Osteocyte (in vitro differentiated cells): ENCODE measurements at regions not wholly inside any gene's neighbourhood (a gene's known extent, or its start where the extent isn't known, plus 50 kb on each side); places are given as distances from the start of the nearest gene placed in this dataset.

Experiments used
- DNase-seq: peaks from one replicate; pipeline ENCODE4 v3.0.0; 2021; ENCODE audit warnings: mixed read lengths; ENCODE audit not compliant: unreplicated experiment; ENCODE audit errors: extremely low spot score
- H3K27ac Mint-ChIP-seq: one replicate; pipeline ENCODE4 v1.8.0; 2021; ENCODE audit warnings: mild to moderate bottlenecking, mixed read lengths; ENCODE audit not compliant: unreplicated experiment
- H3K27me3 Mint-ChIP-seq: one replicate; pipeline ENCODE4 v1.8.0; 2021; ENCODE audit warnings: mixed read lengths; ENCODE audit not compliant: unreplicated experiment
- H3K36me3 Mint-ChIP-seq: one replicate; pipeline ENCODE4 v1.8.0; 2021; ENCODE audit warnings: mixed read lengths; ENCODE audit not compliant: unreplicated experiment
- H3K4me1 Mint-ChIP-seq: one replicate; pipeline ENCODE4 v1.8.0; 2021; ENCODE audit warnings: mixed read lengths; ENCODE audit not compliant: unreplicated experiment
- H3K4me3 Mint-ChIP-seq: one replicate; pipeline ENCODE4 v1.8.0; 2021; ENCODE audit warnings: mild to moderate bottlenecking, moderate library complexity, mixed read lengths; ENCODE audit not compliant: unreplicated experiment
- H3K9me3 Mint-ChIP-seq: one replicate; pipeline ENCODE4 v1.8.0; 2021; ENCODE audit warnings: mixed read lengths; ENCODE audit not compliant: unreplicated experiment
- TF ChIP-seq, protein P1 (sequence below): fragments of 200-600 bp; sonication (generic); IDR thresholded peaks from 2 replicates; pipeline ENCODE4 v1.5.0; 2021; ENCODE audit warnings: antibody characterized with exemption, mild to moderate bottlenecking, moderate library complexity

DNA sequence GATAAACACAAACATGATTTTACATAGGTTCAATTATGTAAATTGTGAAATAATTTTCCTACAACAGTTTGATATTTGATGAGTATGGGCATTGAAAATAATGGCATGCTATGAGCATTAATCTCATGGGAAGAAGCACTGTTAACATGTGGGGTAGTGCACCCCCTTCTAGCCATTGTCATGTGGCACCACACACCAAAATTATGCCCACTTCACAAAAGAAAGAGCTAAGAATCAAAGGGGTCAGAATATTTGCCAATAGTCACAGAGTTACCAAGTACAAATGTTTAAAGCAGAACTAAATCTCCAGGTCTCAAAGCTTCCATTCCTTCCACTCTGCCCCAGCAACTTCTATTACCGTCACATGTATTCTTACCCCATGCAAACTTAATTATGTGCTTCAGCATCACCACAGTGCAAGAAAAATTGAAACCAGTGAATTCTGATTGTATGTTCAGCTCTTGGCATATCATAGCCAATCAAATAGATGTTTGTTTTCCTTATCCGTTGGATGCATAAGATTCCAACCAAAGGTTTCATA, 1273.8 kb downstream of the FAM181B start:
- DNase-seq = no peak
- Mint-ChIP-seq H3K27me3 (no peaks in the 10 kb centered on the region), H3K36me3 (no peaks in the 10 kb centered on the region), H3K4me1 (no peaks in the 10 kb centered on the region), H3K27ac (no peak overlapping the region), H3K9me3 (peaks cover 6% of the 10 kb centered on the region), H3K4me3 (no peak overlapping the region)
- TF ChIP-seq, protein P1, sequence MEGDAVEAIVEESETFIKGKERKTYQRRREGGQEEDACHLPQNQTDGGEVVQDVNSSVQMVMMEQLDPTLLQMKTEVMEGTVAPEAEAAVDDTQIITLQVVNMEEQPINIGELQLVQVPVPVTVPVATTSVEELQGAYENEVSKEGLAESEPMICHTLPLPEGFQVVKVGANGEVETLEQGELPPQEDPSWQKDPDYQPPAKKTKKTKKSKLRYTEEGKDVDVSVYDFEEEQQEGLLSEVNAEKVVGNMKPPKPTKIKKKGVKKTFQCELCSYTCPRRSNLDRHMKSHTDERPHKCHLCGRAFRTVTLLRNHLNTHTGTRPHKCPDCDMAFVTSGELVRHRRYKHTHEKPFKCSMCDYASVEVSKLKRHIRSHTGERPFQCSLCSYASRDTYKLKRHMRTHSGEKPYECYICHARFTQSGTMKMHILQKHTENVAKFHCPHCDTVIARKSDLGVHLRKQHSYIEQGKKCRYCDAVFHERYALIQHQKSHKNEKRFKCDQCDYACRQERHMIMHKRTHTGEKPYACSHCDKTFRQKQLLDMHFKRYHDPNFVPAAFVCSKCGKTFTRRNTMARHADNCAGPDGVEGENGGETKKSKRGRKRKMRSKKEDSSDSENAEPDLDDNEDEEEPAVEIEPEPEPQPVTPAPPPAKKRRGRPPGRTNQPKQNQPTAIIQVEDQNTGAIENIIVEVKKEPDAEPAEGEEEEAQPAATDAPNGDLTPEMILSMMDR = no peak

GRCh38 chr11:81449588-81450156, 1284.0 kb downstream of the FAM181B start:
- no peak overlapping the region for H3K27ac Mint-ChIP-seq
- H3K4me1 Mint-ChIP-seq = no peaks in the 10 kb centered on the region
- no peaks in the 10 kb centered on the region for H3K27me3 Mint-ChIP-seq
- peaks cover 13% of the 10 kb centered on the region for H3K9me3 Mint-ChIP-seq
- H3K36me3 Mint-ChIP-seq = no peaks in the 10 kb centered on the region
- H3K4me3 Mint-ChIP-seq = no peak overlapping the region
- DNase-seq = no peak
- TF ChIP-seq, protein P1 = no peak

- Mint-ChIP-seq H3K4me1 (no peaks in the 10 kb centered on the region), H3K27me3 (no peaks in the 10 kb centered on the region), H3K4me3 (no peak overlapping the region), H3K27ac (no peak overlapping the region), H3K9me3 (peaks cover 6% of the 10 kb centered on the region), H3K36me3 (no peaks in the 10 kb centered on the region)
- TF ChIP-seq, protein P1 = no peak
- DNase-seq = no peak
Observed at GRCh38 chr11:81444297-81444696, 1289.4 kb downstream of the FAM181B start.

DNA sequence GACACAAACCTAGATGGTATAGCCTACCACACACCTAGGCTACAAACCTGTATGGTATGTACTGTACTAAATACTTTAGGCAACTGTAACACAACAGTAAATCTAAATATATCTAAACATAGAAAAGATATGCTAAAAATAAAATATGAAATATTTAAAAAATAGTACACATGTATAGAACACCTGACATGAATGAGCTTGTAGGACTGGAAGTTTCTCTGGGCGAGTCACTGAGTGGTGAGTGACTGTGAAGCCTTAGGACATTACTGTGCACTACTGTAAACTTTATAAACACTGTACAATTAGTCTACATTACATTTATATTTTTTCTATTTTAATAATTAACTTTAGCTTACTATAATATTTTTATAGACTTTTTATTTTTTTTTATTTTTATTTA, 1301.3 kb downstream of the FAM181B start:
- no peaks in the 10 kb centered on the region for H3K4me1 Mint-ChIP-seq
- no peaks in the 10 kb centered on the region for H3K9me3 Mint-ChIP-seq
- no peak for DNase-seq

DNA sequence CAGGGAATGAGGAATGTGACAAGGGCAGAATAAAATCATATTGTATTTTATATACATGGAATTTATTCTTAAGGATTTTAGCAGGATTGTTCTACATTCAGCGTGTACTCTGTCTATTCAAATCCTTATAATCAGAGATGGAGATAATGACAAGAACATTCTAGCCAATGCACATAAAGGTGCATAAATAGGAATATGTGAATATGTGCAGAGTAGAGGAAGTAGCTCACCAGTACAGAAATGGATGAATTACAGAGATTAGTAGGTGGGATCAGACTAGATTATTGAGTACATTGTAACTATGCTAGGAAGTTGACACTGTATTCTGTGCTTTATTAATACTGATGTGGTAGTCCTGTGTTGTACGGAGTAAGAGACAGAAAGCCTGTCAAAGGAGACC, 1308.8 kb downstream of the FAM181B start:
- no peak for DNase-seq
- TF ChIP-seq, protein P1 = no peak
- no peaks in the 10 kb centered on the region for H3K9me3 Mint-ChIP-seq
- no peak overlapping the region for H3K27ac Mint-ChIP-seq
- no peaks in the 10 kb centered on the region for H3K36me3 Mint-ChIP-seq
- H3K27me3 Mint-ChIP-seq = no peaks in the 10 kb centered on the region
- H3K4me1 Mint-ChIP-seq = no peaks in the 10 kb centered on the region
- no peak overlapping the region for H3K4me3 Mint-ChIP-seq

More for the DNA sequence above, 1301.3 kb downstream of the FAM181B start:
- no peak overlapping the region for H3K4me3 Mint-ChIP-seq
- H3K27me3 Mint-ChIP-seq = no peaks in the 10 kb centered on the region
- no peak overlapping the region for H3K27ac Mint-ChIP-seq
- TF ChIP-seq, protein P1 = no peak
- no peaks in the 10 kb centered on the region for H3K36me3 Mint-ChIP-seq
